ENCODE measurements at regions not wholly inside any gene's neighbourhood (a gene's known extent, or its start where the extent isn't known, plus 50 kb on each side); places are given as distances from the start of the nearest gene placed in this dataset.

GRCh38 chr5:42284584-42284983, 138.7 kb upstream of the GHR start:
- TF ChIP-seq CTCF (IDR thresholded peaks at IDR 0.05; ENCODE audit: extremely low read depth, low read depth, low read length), result no peak
- H3K4me2 ChIP-seq (ENCODE audit: insufficient read depth, low read length), result no peak overlapping the region
- DNase-seq (ENCODE audit: insufficient read length, low spot score, missing footprints), result no peak

DNA sequence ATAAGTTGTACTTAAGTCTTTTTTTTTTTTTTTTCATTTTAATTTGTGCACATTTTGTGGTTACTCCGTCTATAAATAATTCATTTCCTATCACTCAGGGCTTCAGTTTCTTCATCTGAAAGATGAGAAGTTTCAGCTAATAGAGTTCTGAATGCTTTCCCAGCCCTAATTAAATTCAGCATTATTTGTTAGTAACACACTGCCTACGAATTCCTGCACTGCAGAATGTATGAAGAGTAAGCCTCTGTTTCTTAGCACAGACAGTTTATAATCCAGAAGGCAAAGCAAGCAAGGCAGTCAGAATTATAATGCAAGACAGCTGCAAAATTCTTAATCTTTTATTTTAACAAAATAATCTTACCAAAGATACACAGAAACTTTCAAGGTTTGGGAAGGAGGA, 138.0 kb upstream of the GHR start:
- H3K4me3 ChIP-seq (ENCODE audit: insufficient read depth, low read length), result no peak overlapping the region
- no peak overlapping the region for H3K27ac ChIP-seq (ENCODE audit: low read depth, low read length)
- H3K4me2 ChIP-seq (ENCODE audit: insufficient read depth, low read length), result no peak overlapping the region
- no peak overlapping the region for H2AFZ ChIP-seq (ENCODE audit: low read length)
- H3K79me2 ChIP-seq (ENCODE audit: insufficient read depth, low read length), result no peaks in the 10 kb centered on the region
- no peaks in the 10 kb centered on the region for H3K9me3 ChIP-seq (ENCODE audit: low read depth, low read length)
- no peaks in the 10 kb centered on the region for H3K36me3 ChIP-seq (ENCODE audit: insufficient read depth, low read length)
- H4K20me1 ChIP-seq (ENCODE audit: insufficient read depth, low read length), result no peaks in the 10 kb centered on the region
- H3K27me3 ChIP-seq (ENCODE audit: insufficient read depth, low read length), result no peaks in the 10 kb centered on the region
- no peak for DNase-seq (ENCODE audit: insufficient read length, low spot score, missing footprints)
- TF ChIP-seq CTCF (IDR thresholded peaks at IDR 0.05; ENCODE audit: extremely low read depth, low read depth, low read length), result no peak
- no peaks in the 10 kb centered on the region for H3K4me1 ChIP-seq (ENCODE audit: insufficient read depth, low read length)

More at GRCh38 chr5:42284584-42284983, 138.7 kb upstream of the GHR start:
- H3K9me3 ChIP-seq (ENCODE audit: low read depth, low read length), result no peaks in the 10 kb centered on the region
- no peak overlapping the region for H2AFZ ChIP-seq (ENCODE audit: low read length)
- no peaks in the 10 kb centered on the region for H4K20me1 ChIP-seq (ENCODE audit: insufficient read depth, low read length)
- H3K36me3 ChIP-seq (ENCODE audit: insufficient read depth, low read length), result no peaks in the 10 kb centered on the region
- H3K27me3 ChIP-seq (ENCODE audit: insufficient read depth, low read length), result no peaks in the 10 kb centered on the region
- no peak overlapping the region for H3K4me3 ChIP-seq (ENCODE audit: insufficient read depth, low read length)
- no peaks in the 10 kb centered on the region for H3K4me1 ChIP-seq (ENCODE audit: insufficient read depth, low read length)
- H3K79me2 ChIP-seq (ENCODE audit: insufficient read depth, low read length), result no peaks in the 10 kb centered on the region
- no peak overlapping the region for H3K27ac ChIP-seq (ENCODE audit: low read depth, low read length)

GRCh38 chr5:42300496-42300895, 122.7 kb upstream of the GHR start:
- TF ChIP-seq CTCF (IDR thresholded peaks at IDR 0.05; ENCODE audit: extremely low read depth, low read depth, low read length), result no peak
- Histone ChIP-seq H4K20me1 (ENCODE audit: insufficient read depth, low read length) (no peaks in the 10 kb centered on the region), H3K4me3 (ENCODE audit: insufficient read depth, low read length) (no peak overlapping the region), H3K27me3 (ENCODE audit: insufficient read depth, low read length) (no peaks in the 10 kb centered on the region), H3K79me2 (ENCODE audit: insufficient read depth, low read length) (no peaks in the 10 kb centered on the region), H3K36me3 (ENCODE audit: insufficient read depth, low read length) (no peaks in the 10 kb centered on the region), H2AFZ (ENCODE audit: low read length) (no peak overlapping the region), H3K9me3 (ENCODE audit: low read depth, low read length) (no peaks in the 10 kb centered on the region), H3K4me1 (ENCODE audit: insufficient read depth, low read length) (no peaks in the 10 kb centered on the region), H3K27ac (ENCODE audit: low read depth, low read length) (no peak overlapping the region), H3K4me2 (ENCODE audit: insufficient read depth, low read length) (no peak overlapping the region)
- no peak for DNase-seq (ENCODE audit: insufficient read length, low spot score, missing footprints)

GRCh38 chr5:42301349-42301748, 121.9 kb upstream of the GHR start:
- Histone ChIP-seq H3K4me2 (ENCODE audit: insufficient read depth, low read length) (no peak overlapping the region), H2AFZ (ENCODE audit: low read length) (no peak overlapping the region)
- DNase-seq (ENCODE audit: insufficient read length, low spot score, missing footprints), result peak; percentile 37

More at GRCh38 chr5:42301349-42301748, 121.9 kb upstream of the GHR start:
- Histone ChIP-seq H3K27ac (ENCODE audit: low read depth, low read length) (no peak overlapping the region), H3K79me2 (ENCODE audit: insufficient read depth, low read length) (no peaks in the 10 kb centered on the region), H3K4me1 (ENCODE audit: insufficient read depth, low read length) (no peaks in the 10 kb centered on the region), H3K27me3 (ENCODE audit: insufficient read depth, low read length) (no peaks in the 10 kb centered on the region), H3K4me3 (ENCODE audit: insufficient read depth, low read length) (no peak overlapping the region), H3K36me3 (ENCODE audit: insufficient read depth, low read length) (no peaks in the 10 kb centered on the region), H4K20me1 (ENCODE audit: insufficient read depth, low read length) (no peaks in the 10 kb centered on the region), H3K9me3 (ENCODE audit: low read depth, low read length) (no peaks in the 10 kb centered on the region)
- no peak for TF ChIP-seq CTCF (IDR thresholded peaks at IDR 0.05; ENCODE audit: extremely low read depth, low read depth, low read length)

Data from osteoblast (primary cell).